Right renal pelvis (tissue), 4 donors: ENCODE measurements at regions not wholly inside any gene's neighbourhood (a gene's known extent, or its start where the extent isn't known, plus 50 kb on each side); places are given as distances from the start of the nearest gene placed in this dataset.
"Not testable (repeated sequence)": the region's sequence is repeated elsewhere in the genome, so short reads cannot be mapped to it uniquely, and the experiment has no call there.

Experiments used
- DNase-seq, 4 donors: peaks; one replicate each; pipeline ENCODE4 v3.0.0-alpha.2; 2013; ENCODE audit warnings: low read depth in 4 of 4, low spot score in 3 of 4, missing footprints in 1 of 4

DNA sequence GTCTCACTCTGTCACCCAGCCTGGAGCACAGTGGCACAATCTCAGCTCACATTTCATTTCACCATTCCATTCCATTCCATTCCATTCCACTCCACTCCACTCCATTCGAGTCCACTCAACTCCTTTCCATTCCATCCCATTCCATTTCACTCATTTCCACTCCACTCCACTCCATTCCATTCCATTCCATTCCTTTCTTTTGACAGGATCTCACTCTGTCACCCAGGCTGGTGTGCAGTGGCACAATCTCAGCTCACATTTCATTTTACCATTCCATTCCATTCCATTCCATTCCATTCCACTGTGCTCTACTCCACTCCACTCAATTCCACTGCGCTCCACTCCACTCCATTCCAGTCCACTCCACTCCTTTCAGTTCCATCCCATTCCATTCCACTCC lies 639.6 kb downstream of the TP53TG3F start:
- DNase-seq = not testable (repeated sequence)
